IMR-90 (cell line): ENCODE measurements at regions not wholly inside any gene's neighbourhood (a gene's known extent, or its start where the extent isn't known, plus 50 kb on each side); places are given as distances from the start of the nearest gene placed in this dataset.

Experiments used
- CEBPB ChIP-seq: IDR thresholded peaks from 2 replicates; pipeline ENCODE4 v1.6.1; 2012; ENCODE audit warnings: low read depth, low read length, improper control_type of control experiment
- FOS ChIP-seq: fragments of 150-350 bp; IDR thresholded peaks from 2 replicates; pipeline ENCODE4 v1.6.1; 2016; ENCODE audit warnings: low read depth, low read length
- MAFK ChIP-seq: IDR thresholded peaks from 2 replicates; pipeline ENCODE4 v1.6.1; 2012; ENCODE audit warnings: low read depth, low read length, improper control_type of control experiment
- MAZ ChIP-seq: IDR thresholded peaks from 2 replicates; pipeline ENCODE4 v1.6.1; 2012; ENCODE audit warnings: low read depth, mild to moderate bottlenecking, low read length, improper control_type of control experiment, moderate library complexity, borderline replicate concordance
- MXI1 ChIP-seq: IDR thresholded peaks from 2 replicates; pipeline ENCODE4 v1.6.1; 2012; ENCODE audit warnings: low read depth, mild to moderate bottlenecking, low read length, moderate library complexity, borderline replicate concordance
- POLR2A ChIP-seq: IDR thresholded peaks from 2 replicates; pipeline ENCODE4 v1.6.1; 2012; ENCODE audit warnings: mild to moderate bottlenecking, low read depth, low read length
- RAD21 ChIP-seq: IDR thresholded peaks from 2 replicates; pipeline ENCODE4 v1.6.1; 2012; ENCODE audit warnings: low read length, improper control_type of control experiment
- RCOR1 ChIP-seq: IDR thresholded peaks from 2 replicates; pipeline ENCODE4 v1.6.1; 2012; ENCODE audit warnings: mild to moderate bottlenecking, low read length, improper control_type of control experiment; ENCODE audit not compliant: insufficient replicate concordance
- RFX5 ChIP-seq: IDR thresholded peaks from 2 replicates; pipeline ENCODE4 v1.8.0; 2012; ENCODE audit warnings: low read depth, mild to moderate bottlenecking, low read length, moderate library complexity
- SMC3 ChIP-seq: fragments of 150-350 bp; IDR thresholded peaks from 2 replicates; pipeline ENCODE4 v1.6.1; 2016; ENCODE audit warnings: low read depth, mild to moderate bottlenecking, antibody characterized with exemption, low read length, moderate library complexity
- TF ChIP-seq, protein P1 (sequence below): conservative IDR thresholded peaks from 2 replicates; pipeline ENCODE4 v1.5.1; 2012; ENCODE audit warnings: mild to moderate bottlenecking, low read depth, low read length, improper control_type of control experiment
- TF ChIP-seq, protein P2 (sequence below): fragments of 150-350 bp; IDR thresholded peaks from 2 replicates; pipeline ENCODE4 v1.6.1; 2016; ENCODE audit warnings: low read depth, mild to moderate bottlenecking, low read length, moderate library complexity, borderline replicate concordance
- TF ChIP-seq, protein P3 (sequence below): fragments of 150-350 bp; IDR thresholded peaks from 2 replicates; pipeline ENCODE4 v1.6.1; 2017; ENCODE audit warnings: mild to moderate bottlenecking, antibody characterized with exemption, low read length, low read depth

- TF ChIP-seq, protein P1, sequence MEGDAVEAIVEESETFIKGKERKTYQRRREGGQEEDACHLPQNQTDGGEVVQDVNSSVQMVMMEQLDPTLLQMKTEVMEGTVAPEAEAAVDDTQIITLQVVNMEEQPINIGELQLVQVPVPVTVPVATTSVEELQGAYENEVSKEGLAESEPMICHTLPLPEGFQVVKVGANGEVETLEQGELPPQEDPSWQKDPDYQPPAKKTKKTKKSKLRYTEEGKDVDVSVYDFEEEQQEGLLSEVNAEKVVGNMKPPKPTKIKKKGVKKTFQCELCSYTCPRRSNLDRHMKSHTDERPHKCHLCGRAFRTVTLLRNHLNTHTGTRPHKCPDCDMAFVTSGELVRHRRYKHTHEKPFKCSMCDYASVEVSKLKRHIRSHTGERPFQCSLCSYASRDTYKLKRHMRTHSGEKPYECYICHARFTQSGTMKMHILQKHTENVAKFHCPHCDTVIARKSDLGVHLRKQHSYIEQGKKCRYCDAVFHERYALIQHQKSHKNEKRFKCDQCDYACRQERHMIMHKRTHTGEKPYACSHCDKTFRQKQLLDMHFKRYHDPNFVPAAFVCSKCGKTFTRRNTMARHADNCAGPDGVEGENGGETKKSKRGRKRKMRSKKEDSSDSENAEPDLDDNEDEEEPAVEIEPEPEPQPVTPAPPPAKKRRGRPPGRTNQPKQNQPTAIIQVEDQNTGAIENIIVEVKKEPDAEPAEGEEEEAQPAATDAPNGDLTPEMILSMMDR = no peak
- TF ChIP-seq MAFK = no peak
- no peak for TF ChIP-seq FOS
- TF ChIP-seq, protein P2, sequence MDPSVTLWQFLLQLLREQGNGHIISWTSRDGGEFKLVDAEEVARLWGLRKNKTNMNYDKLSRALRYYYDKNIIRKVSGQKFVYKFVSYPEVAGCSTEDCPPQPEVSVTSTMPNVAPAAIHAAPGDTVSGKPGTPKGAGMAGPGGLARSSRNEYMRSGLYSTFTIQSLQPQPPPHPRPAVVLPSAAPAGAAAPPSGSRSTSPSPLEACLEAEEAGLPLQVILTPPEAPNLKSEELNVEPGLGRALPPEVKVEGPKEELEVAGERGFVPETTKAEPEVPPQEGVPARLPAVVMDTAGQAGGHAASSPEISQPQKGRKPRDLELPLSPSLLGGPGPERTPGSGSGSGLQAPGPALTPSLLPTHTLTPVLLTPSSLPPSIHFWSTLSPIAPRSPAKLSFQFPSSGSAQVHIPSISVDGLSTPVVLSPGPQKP = no peak
- TF ChIP-seq POLR2A = no peak
- TF ChIP-seq RCOR1 = no peak
- TF ChIP-seq RAD21 = no peak
- TF ChIP-seq SMC3 = no peak
- TF ChIP-seq RFX5 = no peak
- TF ChIP-seq, protein P3, sequence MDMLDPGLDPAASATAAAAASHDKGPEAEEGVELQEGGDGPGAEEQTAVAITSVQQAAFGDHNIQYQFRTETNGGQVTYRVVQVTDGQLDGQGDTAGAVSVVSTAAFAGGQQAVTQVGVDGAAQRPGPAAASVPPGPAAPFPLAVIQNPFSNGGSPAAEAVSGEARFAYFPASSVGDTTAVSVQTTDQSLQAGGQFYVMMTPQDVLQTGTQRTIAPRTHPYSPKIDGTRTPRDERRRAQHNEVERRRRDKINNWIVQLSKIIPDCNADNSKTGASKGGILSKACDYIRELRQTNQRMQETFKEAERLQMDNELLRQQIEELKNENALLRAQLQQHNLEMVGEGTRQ = no peak
- no peak for TF ChIP-seq CEBPB
- no peak for TF ChIP-seq MAZ
- no peak for TF ChIP-seq MXI1
Observed at GRCh38 chr10:78473006-78473405, 439.3 kb downstream of the RPS24 start.
